Epithelial cell of proximal tubule (primary cell): ENCODE measurements at regions not wholly inside any gene's neighbourhood (a gene's known extent, or its start where the extent isn't known, plus 50 kb on each side); places are given as distances from the start of the nearest gene placed in this dataset.

ENCODE experiments used
- DNase-seq: peaks from one replicate; pipeline ENCODE4 v3.0.0-alpha.2; 2011; ENCODE audit warnings: low read depth
- H3K4me3 ChIP-seq: 2 replicates; pipeline ENCODE4 v1.5.1; 2011; ENCODE audit warnings: low read depth, mild to moderate bottlenecking, low read length
- TF ChIP-seq, protein P1 (sequence below): conservative IDR thresholded peaks from 2 replicates; pipeline ENCODE4 v1.5.1; 2012; ENCODE audit warnings: low read depth, mild to moderate bottlenecking, low read length

DNA sequence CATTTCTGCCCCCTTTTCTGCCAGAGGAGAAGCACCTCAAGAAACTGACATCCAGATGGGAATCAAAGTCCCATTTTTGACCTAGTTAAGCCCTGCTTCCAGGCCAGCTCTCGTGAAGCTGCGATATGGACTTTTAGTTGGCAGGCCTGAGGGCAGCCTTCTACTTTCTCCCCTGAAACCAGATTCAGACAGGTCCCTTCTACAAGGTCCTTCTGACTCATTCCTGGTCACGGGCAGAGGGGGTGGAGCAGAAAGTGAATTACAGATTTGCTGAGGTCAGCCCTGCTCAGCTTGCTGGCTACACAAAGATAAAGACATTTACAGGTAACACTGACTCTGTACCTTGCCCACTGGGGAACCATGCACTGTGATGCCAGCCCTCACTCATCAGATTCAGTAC, 52.8 kb upstream of the TUT7 start:
- peak; percentile 40 for DNase-seq
- TF ChIP-seq, protein P1, sequence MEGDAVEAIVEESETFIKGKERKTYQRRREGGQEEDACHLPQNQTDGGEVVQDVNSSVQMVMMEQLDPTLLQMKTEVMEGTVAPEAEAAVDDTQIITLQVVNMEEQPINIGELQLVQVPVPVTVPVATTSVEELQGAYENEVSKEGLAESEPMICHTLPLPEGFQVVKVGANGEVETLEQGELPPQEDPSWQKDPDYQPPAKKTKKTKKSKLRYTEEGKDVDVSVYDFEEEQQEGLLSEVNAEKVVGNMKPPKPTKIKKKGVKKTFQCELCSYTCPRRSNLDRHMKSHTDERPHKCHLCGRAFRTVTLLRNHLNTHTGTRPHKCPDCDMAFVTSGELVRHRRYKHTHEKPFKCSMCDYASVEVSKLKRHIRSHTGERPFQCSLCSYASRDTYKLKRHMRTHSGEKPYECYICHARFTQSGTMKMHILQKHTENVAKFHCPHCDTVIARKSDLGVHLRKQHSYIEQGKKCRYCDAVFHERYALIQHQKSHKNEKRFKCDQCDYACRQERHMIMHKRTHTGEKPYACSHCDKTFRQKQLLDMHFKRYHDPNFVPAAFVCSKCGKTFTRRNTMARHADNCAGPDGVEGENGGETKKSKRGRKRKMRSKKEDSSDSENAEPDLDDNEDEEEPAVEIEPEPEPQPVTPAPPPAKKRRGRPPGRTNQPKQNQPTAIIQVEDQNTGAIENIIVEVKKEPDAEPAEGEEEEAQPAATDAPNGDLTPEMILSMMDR: no peak
- H3K4me3 ChIP-seq: no peak overlapping the region

DNA sequence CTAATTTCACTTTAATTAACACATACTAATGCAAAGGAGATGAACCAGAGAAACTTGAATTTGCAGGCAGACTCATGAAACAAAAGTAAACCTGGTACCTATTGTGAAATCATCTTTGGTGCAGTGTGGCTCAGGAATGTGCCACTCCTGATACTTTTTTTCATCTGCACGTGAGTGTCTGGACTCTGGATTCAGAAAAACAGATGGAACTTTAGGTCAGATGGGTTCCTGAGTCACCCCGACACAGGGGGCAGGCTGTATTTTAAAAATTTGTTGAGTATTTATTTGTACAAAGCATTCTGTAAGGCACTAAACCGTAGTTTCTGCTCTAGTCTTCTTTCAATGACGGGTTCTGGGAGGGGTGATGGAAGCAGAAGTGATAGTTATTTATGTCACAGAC, 52.2 kb upstream of the TUT7 start:
- H3K4me3 ChIP-seq: peak overlapping the region; percentile 7
- TF ChIP-seq, protein P1: no peak
- peak; percentile 67 for DNase-seq

DNA sequence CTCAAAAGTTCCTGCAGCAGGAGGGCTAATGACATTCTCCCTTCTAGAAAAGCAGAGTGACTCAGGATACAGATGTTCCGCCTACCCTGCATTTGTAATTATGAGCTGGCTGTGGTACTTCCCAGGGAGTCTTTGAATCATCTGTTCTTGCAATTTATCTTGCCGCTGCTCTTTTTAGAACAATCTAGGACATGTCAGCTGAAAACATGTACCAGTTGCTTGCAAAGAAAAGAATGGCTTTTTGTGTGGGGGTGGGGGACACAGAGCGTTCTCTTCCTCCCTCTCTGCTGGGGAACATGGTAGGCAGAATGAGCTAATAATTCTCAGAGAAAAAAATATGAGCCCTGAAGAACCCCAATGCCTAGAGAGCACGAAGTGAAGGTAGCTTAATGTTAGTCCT, 51.7 kb upstream of the TUT7 start:
- DNase-seq: peak; percentile 80
- H3K4me3 ChIP-seq: peak overlapping the region; percentile 7
- TF ChIP-seq, protein P1: no peak

DNA sequence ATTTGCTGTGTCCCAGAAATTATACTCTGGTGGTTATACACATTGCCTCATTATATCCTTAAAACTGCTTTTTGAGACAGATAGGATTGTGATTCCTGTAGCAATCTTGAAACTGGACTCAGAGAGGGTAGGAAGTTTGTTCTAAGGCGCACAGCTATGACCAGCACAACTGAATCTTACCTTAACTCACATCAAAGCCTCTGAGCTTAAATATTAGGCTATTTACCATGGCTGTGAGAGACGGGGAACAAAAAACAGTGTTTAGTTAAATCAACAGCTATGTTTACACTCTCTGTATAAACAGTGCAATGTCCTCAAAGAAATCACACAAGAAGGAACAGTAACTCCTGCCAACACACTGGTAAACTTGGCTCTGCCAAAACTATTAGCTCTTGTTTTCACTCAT, 50.9 kb upstream of the TUT7 start:
- DNase-seq: no peak
- TF ChIP-seq, protein P1: no peak
- no peak overlapping the region for H3K4me3 ChIP-seq
